GM12878 (cell line): ENCODE measurements at regions not wholly inside any gene's neighbourhood (a gene's known extent, or its start where the extent isn't known, plus 50 kb on each side); places are given as distances from the start of the nearest gene placed in this dataset.

Source experiments
- ATAC-seq: fragments of 200-7000 bp; cut with Tn5 transposase; 3 replicates; pipeline ENCODE4 v1.9.1; 2020; ENCODE audit warnings: mild to moderate bottlenecking, moderate library complexity
- BruUV-seq: library from RNA; stranded (reverse); fragments of 400-500 nt; replicated peaks from 2 replicates; lab custom pipeline; 2021; lab: Mats Ljungman, UMichigan
- CTCF ChIA-PET: fragments of 300-600 bp; sonication (Branson Sonifier 250); formaldehyde crosslinking; extraction: SDS; loops from one replicate; lab custom pipeline; 2021; ENCODE audit warnings: inconsistent platforms; lab: Yijun Ruan, JAX
- POLR2A ChIA-PET: fragments of 350-600 bp; formaldehyde crosslinking; extraction: SDS; loops from one replicate; lab custom pipeline; 2021; ENCODE audit warnings: inconsistent platforms; lab: Charles Lee
- RAD21 ChIA-PET: fragments of 300-600 bp; sonication (Branson Sonifier 250); formaldehyde crosslinking; loops from one replicate; lab custom pipeline; 2023; ENCODE audit warnings: antibody characterized with exemption; ENCODE audit not compliant: unreplicated experiment; lab: Charles Lee
- SMC1A ChIA-PET: fragments of 300-600 bp; sonication (Branson Sonifier 250); formaldehyde crosslinking; loops from one replicate; lab custom pipeline; 2023; ENCODE audit not compliant: unreplicated experiment, uncharacterized antibody; lab: Charles Lee
- DNase-seq: peaks from one replicate; pipeline ENCODE4 v3.0.0-alpha.2; 2011; ENCODE audit warnings: low read depth, low spot score
- FAIRE-seq: peaks from 3 replicates; lab custom pipeline; 2011; peaks lifted over from hg19 to GRCh38; lab: Jason Lieb, UNC
- H2AFZ ChIP-seq: 2 replicates; pipeline ENCODE4 v1.6.0; 2011; ENCODE audit warnings: low read depth, low read length, control low read depth; ENCODE audit not compliant: control insufficient read depth
- H3K27ac ChIP-seq: 2 replicates; pipeline ENCODE4 v1.5.1; 2011; ENCODE audit warnings: control low read depth; ENCODE audit not compliant: control insufficient read depth, insufficient read depth
- H3K27me3 ChIP-seq, 2 experiments: replicated peaks in 1 of 2; 2 replicates each; pipeline versions ENCODE4 v1.6.0 to v1.6.1; 2011; ENCODE audit warnings: low read length in 1 of 2; ENCODE audit not compliant: control insufficient read depth in 2 of 2, insufficient read depth in 2 of 2
- H3K36me3 ChIP-seq, 2 experiments: 2 replicates each; pipeline ENCODE4 v1.5.1; 2011; ENCODE audit warnings: low read length in 1 of 2; ENCODE audit not compliant: control insufficient read depth in 2 of 2, insufficient read depth in 2 of 2
- H3K4me1 ChIP-seq: 2 replicates; pipeline ENCODE4 v1.6.1; 2011; ENCODE audit warnings: mild to moderate bottlenecking, low read length, moderate library complexity, mixed read lengths; ENCODE audit not compliant: control insufficient read depth, insufficient read depth
- H3K4me2 ChIP-seq: 2 replicates; pipeline ENCODE4 v1.6.0; 2011; ENCODE audit warnings: control low read depth; ENCODE audit not compliant: control insufficient read depth, insufficient read depth
- H3K4me3 ChIP-seq: fragments of 200-600 bp; sonication (generic); 2 replicates; pipeline ENCODE4 v1.5.1; 2016
- H3K79me2 ChIP-seq: 2 replicates; pipeline ENCODE4 v1.6.0; 2011; ENCODE audit warnings: low read length; ENCODE audit not compliant: control insufficient read depth, insufficient read depth
- H3K9ac ChIP-seq: 2 replicates; pipeline ENCODE4 v1.8.0; 2011; ENCODE audit warnings: low read length, control low read depth, mixed read lengths; ENCODE audit not compliant: control insufficient read depth, insufficient read depth
- H3K9me3 ChIP-seq: replicated peaks from 3 replicates; pipeline ENCODE4 v1.5.1; 2011; ENCODE audit warnings: mild to moderate bottlenecking, low read length; ENCODE audit not compliant: control insufficient read depth, insufficient read depth
- H4K20me1 ChIP-seq: 2 replicates; pipeline ENCODE4 v1.6.0; 2011; ENCODE audit not compliant: control insufficient read depth, insufficient read depth
- CBX3 ChIP-seq: fragments of 200-600 bp; sonication (generic); IDR thresholded peaks from 2 replicates; pipeline ENCODE4 v1.6.1; 2016; ENCODE audit warnings: low read depth, borderline replicate concordance
- PML ChIP-seq: IDR thresholded peaks from 2 replicates; pipeline ENCODE4 v1.6.1; 2012; ENCODE audit warnings: low read length, inconsistent platforms
- POU2F2 ChIP-seq: IDR thresholded peaks from 3 replicates; pipeline ENCODE4 v1.6.1; 2011; ENCODE audit warnings: low read depth, mild to moderate bottlenecking, low read length, borderline replicate concordance
- WGBS: methylation state at CpG from one replicate; pipeline ENCODE4 v1.1.6; 2016; ENCODE audit warnings: low lambda C conversion rate; ENCODE audit not compliant: insufficient replicate concordance, insufficient coverage; ENCODE audit errors: missing lambda C conversion rate; 5-methylcytosine and 5-hydroxymethylcytosine counted together
- in situ Hi-C: fragments of 300-500 bp; cut with MboI; formaldehyde crosslinking; loops from 9 replicates; pipeline ENCODE4 v1.14.3; 2018; ENCODE audit warnings: mixed read lengths
- intact Hi-C: fragments of 100-400 bp; cut with micrococcal nuclease; formaldehyde crosslinking; loops from one replicate; pipeline ENCODE4 v1.14.2; 2022; ENCODE audit not compliant: unreplicated experiment
- TF ChIP-seq, protein P1 (sequence below), 3 experiments: IDR thresholded peaks in 2 of 3; conservative IDR thresholded peaks in 1 of 3; 2 replicates each; pipeline ENCODE4 v1.5.1; 2011; ENCODE audit warnings: low read depth in 3 of 3, low read length in 3 of 3, mild to moderate bottlenecking in 3 of 3, control low read depth in 2 of 3, moderate library complexity in 2 of 3, inconsistent platforms in 1 of 3, mixed read lengths in 1 of 3; ENCODE audit not compliant: control insufficient read depth in 2 of 3, insufficient read depth in 1 of 3; ENCODE audit errors: extremely low read depth in 1 of 3
- TF ChIP-seq, protein P2 (sequence below): fragments of 150-350 bp; IDR thresholded peaks from 2 replicates; pipeline ENCODE4 v1.6.1; 2014; ENCODE audit warnings: mild to moderate bottlenecking, low read depth, low read length
- TF ChIP-seq, protein P3 (sequence below): fragments of 450-650 bp; IDR thresholded peaks from 2 replicates; pipeline ENCODE4 v1.6.1; 2016; ENCODE audit warnings: mild to moderate bottlenecking, moderate library complexity, borderline replicate concordance
- TF ChIP-seq, protein P4 (sequence below): IDR thresholded peaks from 2 replicates; pipeline ENCODE4 v1.6.1; 2011; ENCODE audit warnings: low read depth, low read length, improper control_type of control experiment, borderline replicate concordance

DNA sequence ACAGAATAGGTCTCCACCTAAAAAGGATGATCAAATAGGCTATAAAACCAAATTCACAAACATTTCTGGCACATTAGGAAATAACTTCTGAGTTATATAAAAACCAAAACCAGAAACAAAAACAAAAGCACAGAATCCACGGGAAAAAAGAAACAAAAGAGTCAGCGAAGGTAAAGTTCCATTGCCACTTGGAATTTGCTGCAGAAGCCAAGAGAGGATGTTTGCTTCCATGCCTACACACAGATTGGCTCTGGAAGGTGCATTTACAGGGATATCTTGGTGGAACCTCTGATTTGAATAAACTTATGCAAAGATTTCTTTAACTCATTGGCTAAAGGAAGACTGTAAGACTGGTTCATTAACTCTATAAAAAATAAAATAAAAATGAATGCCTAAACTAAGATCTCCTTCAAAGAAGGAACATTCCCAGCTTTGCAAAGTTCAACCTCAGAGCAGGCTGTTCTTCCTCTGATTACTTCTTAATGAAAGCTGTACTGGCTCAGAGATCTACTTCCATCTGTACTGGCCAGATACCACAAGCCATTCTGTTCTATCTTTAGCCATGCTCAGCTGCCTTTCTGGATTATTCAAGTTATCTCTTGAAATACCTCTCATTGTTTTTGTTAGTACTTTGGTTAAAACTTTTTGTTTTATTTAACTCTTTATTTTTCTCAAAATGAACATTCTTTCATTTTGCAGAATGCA, 537.5 kb upstream of the CCDC54 start:
- no peak overlapping the region for H3K4me3 ChIP-seq
- no peaks in the 10 kb centered on the region for H3K9me3 ChIP-seq
- RAD21 ChIA-PET: no interaction called here
- H4K20me1 ChIP-seq: no peaks in the 10 kb centered on the region
- SMC1A ChIA-PET: no interaction called here
- intact Hi-C loops: no loop called here
- H3K4me2 ChIP-seq: no peak overlapping the region
- no peak overlapping the region for H2AFZ ChIP-seq
- ATAC-seq: no peak
- no peak overlapping the region for H3K9ac ChIP-seq
- no peaks in the 10 kb centered on the region for H3K36me3 ChIP-seq
- POLR2A ChIA-PET: no interaction called here
- H3K27ac ChIP-seq: no peak overlapping the region
- no TSS peak for BruUV-seq
- TF ChIP-seq, protein P1, sequence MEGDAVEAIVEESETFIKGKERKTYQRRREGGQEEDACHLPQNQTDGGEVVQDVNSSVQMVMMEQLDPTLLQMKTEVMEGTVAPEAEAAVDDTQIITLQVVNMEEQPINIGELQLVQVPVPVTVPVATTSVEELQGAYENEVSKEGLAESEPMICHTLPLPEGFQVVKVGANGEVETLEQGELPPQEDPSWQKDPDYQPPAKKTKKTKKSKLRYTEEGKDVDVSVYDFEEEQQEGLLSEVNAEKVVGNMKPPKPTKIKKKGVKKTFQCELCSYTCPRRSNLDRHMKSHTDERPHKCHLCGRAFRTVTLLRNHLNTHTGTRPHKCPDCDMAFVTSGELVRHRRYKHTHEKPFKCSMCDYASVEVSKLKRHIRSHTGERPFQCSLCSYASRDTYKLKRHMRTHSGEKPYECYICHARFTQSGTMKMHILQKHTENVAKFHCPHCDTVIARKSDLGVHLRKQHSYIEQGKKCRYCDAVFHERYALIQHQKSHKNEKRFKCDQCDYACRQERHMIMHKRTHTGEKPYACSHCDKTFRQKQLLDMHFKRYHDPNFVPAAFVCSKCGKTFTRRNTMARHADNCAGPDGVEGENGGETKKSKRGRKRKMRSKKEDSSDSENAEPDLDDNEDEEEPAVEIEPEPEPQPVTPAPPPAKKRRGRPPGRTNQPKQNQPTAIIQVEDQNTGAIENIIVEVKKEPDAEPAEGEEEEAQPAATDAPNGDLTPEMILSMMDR (IDR thresholded peaks at IDR 0.05 in 2 of 3, conservative IDR thresholded peaks at IDR 0.05 in 1 of 3; ENCODE audit: control insufficient read depth in 2 of 3, extremely low read depth in 1 of 3, insufficient read depth in 1 of 3, low read depth in 3 of 3, low read length in 3 of 3): no peak
- TF ChIP-seq POU2F2: no peak
- TF ChIP-seq PML: no peak
- TF ChIP-seq, protein P2, sequence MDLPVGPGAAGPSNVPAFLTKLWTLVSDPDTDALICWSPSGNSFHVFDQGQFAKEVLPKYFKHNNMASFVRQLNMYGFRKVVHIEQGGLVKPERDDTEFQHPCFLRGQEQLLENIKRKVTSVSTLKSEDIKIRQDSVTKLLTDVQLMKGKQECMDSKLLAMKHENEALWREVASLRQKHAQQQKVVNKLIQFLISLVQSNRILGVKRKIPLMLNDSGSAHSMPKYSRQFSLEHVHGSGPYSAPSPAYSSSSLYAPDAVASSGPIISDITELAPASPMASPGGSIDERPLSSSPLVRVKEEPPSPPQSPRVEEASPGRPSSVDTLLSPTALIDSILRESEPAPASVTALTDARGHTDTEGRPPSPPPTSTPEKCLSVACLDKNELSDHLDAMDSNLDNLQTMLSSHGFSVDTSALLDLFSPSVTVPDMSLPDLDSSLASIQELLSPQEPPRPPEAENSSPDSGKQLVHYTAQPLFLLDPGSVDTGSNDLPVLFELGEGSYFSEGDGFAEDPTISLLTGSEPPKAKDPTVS: no peak
- TF ChIP-seq, protein P3, sequence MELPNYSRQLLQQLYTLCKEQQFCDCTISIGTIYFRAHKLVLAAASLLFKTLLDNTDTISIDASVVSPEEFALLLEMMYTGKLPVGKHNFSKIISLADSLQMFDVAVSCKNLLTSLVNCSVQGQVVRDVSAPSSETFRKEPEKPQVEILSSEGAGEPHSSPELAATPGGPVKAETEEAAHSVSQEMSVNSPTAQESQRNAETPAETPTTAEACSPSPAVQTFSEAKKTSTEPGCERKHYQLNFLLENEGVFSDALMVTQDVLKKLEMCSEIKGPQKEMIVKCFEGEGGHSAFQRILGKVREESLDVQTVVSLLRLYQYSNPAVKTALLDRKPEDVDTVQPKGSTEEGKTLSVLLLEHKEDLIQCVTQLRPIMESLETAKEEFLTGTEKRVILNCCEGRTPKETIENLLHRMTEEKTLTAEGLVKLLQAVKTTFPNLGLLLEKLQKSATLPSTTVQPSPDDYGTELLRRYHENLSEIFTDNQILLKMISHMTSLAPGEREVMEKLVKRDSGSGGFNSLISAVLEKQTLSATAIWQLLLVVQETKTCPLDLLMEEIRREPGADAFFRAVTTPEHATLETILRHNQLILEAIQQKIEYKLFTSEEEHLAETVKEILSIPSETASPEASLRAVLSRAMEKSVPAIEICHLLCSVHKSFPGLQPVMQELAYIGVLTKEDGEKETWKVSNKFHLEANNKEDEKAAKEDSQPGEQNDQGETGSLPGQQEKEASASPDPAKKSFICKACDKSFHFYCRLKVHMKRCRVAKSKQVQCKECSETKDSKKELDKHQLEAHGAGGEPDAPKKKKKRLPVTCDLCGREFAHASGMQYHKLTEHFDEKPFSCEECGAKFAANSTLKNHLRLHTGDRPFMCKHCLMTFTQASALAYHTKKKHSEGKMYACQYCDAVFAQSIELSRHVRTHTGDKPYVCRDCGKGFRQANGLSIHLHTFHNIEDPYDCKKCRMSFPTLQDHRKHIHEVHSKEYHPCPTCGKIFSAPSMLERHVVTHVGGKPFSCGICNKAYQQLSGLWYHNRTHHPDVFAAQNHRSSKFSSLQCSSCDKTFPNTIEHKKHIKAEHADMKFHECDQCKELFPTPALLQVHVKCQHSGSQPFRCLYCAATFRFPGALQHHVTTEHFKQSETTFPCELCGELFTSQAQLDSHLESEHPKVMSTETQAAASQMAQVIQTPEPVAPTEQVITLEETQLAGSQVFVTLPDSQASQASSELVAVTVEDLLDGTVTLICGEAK: no peak
- TF ChIP-seq CBX3: no peak
- TF ChIP-seq, protein P4, sequence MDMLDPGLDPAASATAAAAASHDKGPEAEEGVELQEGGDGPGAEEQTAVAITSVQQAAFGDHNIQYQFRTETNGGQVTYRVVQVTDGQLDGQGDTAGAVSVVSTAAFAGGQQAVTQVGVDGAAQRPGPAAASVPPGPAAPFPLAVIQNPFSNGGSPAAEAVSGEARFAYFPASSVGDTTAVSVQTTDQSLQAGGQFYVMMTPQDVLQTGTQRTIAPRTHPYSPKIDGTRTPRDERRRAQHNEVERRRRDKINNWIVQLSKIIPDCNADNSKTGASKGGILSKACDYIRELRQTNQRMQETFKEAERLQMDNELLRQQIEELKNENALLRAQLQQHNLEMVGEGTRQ: no peak
- TF ChIP-seq, all 136 proteins: peak for 0
- CTCF ChIA-PET: no interaction called here
- H3K27me3 ChIP-seq: no peaks in the 10 kb centered on the region
- DNase-seq (no peak), FAIRE-seq (no peak)
- in situ Hi-C loops: no loop called here
- no peaks in the 10 kb centered on the region for H3K4me1 ChIP-seq
- WGBS: 0% methylated on average over 2 of the region's 2 CpGs
- no peaks in the 10 kb centered on the region for H3K79me2 ChIP-seq
